HG02798 (cell line): ENCODE measurements at regions not wholly inside any gene's neighbourhood (a gene's known extent, or its start where the extent isn't known, plus 50 kb on each side); places are given as distances from the start of the nearest gene placed in this dataset.
"Not testable (repeated sequence)": the region's sequence is repeated elsewhere in the genome, so short reads cannot be mapped to it uniquely, and the experiment has no call there.

Experiments
- ATAC-seq: cut with Tn5 transposase; IDR thresholded peaks from one replicate; pipeline ENCODE4 v1.9.1; 2021; ENCODE audit warnings: mild to moderate bottlenecking; ENCODE audit not compliant: unreplicated experiment, poor library complexity

GRCh38 chr4:52157071-52157470 lies 106.0 kb downstream of the SPATA18 start:
- ATAC-seq, result not testable (repeated sequence)

- ATAC-seq, result no peak
Measured at GRCh38 chr4:52157641-52158316, 106.7 kb downstream of the SPATA18 start.

GRCh38 chr4:52160859-52161258 lies 109.8 kb downstream of the SPATA18 start:
- no peak for ATAC-seq

- ATAC-seq, result no peak
Measured at GRCh38 chr4:52164116-52164515, 113.0 kb downstream of the SPATA18 start.

- no peak for ATAC-seq
Measured at GRCh38 chr4:52172166-52172565, 121.1 kb downstream of the SPATA18 start.

GRCh38 chr4:52173470-52174045 lies 122.5 kb downstream of the SPATA18 start:
- no peak for ATAC-seq

GRCh38 chr4:52187603-52188002 lies 136.5 kb downstream of the SPATA18 start:
- ATAC-seq, result no peak

GRCh38 chr4:52192001-52192400 lies 140.9 kb downstream of the SPATA18 start:
- no peak for ATAC-seq

GRCh38 chr4:52192721-52193135 lies 141.6 kb downstream of the SPATA18 start:
- no peak for ATAC-seq

GRCh38 chr4:52195869-52196268 lies 144.8 kb downstream of the SPATA18 start:
- ATAC-seq, result no peak

GRCh38 chr4:52196606-52197130 lies 145.6 kb downstream of the SPATA18 start:
- ATAC-seq, result no peak

GRCh38 chr4:52197306-52197705 lies 146.2 kb downstream of the SPATA18 start:
- no peak for ATAC-seq

- no peak for ATAC-seq
Measured at GRCh38 chr4:52198294-52198693, 147.2 kb downstream of the SPATA18 start.

- ATAC-seq, result no peak
Measured at GRCh38 chr4:52199574-52200338, 148.7 kb downstream of the SPATA18 start.

- ATAC-seq, result no peak
Measured at GRCh38 chr4:52200339-52200725, 149.2 kb downstream of the SPATA18 start.

GRCh38 chr4:52201715-52202114 lies 150.6 kb downstream of the SPATA18 start:
- ATAC-seq, result no peak

- no peak for ATAC-seq
Measured at GRCh38 chr4:52202251-52202779, 151.2 kb downstream of the SPATA18 start.

- no peak for ATAC-seq
Measured at GRCh38 chr4:52202931-52203330, 151.8 kb downstream of the SPATA18 start.

- no peak for ATAC-seq
Measured at GRCh38 chr4:52203351-52203750, 152.2 kb downstream of the SPATA18 start.

GRCh38 chr4:52204921-52205320 lies 153.8 kb downstream of the SPATA18 start:
- no peak for ATAC-seq

- ATAC-seq, result not testable (repeated sequence)
Measured at GRCh38 chr4:52207146-52207545, 156.0 kb downstream of the SPATA18 start.
